HEK293 (cell line): ENCODE measurements at regions not wholly inside any gene's neighbourhood (a gene's known extent, or its start where the extent isn't known, plus 50 kb on each side); places are given as distances from the start of the nearest gene placed in this dataset.

Experiments
- BCL6B ChIP-seq: fragments of 450-650 bp; formaldehyde crosslinking; IDR thresholded peaks from 2 replicates; pipeline ENCODE4 v1.5.1; 2017; ENCODE audit warnings: missing biosample characterization, missing genetic modification characterization
- CTCF ChIP-seq: fragments of 450-650 bp; formaldehyde crosslinking; IDR thresholded peaks from 2 replicates; pipeline ENCODE4 v1.5.1; 2016; ENCODE audit warnings: missing biosample characterization, missing genetic modification characterization
- FEZF1 ChIP-seq: fragments of 450-650 bp; formaldehyde crosslinking; IDR thresholded peaks from 2 replicates; pipeline ENCODE4 v1.5.1; 2016; ENCODE audit warnings: missing biosample characterization, missing genetic modification characterization
- INSM2 ChIP-seq: fragments of 450-650 bp; formaldehyde crosslinking; IDR thresholded peaks from 2 replicates; pipeline ENCODE4 v1.5.1; 2016; ENCODE audit warnings: missing biosample characterization, missing genetic modification characterization
- MEIS1 ChIP-seq: sonication (generic); formaldehyde crosslinking; IDR thresholded peaks from 2 replicates; pipeline ENCODE4 v1.8.1; 2022; ENCODE audit warnings: missing genetic modification reagents, mild to moderate bottlenecking, borderline replicate concordance
- PRDM1 ChIP-seq: fragments of 450-650 bp; formaldehyde crosslinking; IDR thresholded peaks from 2 replicates; pipeline ENCODE4; 2016; ENCODE audit warnings: missing biosample characterization, missing genetic modification characterization
- TSHZ1 ChIP-seq: fragments of 450-650 bp; formaldehyde crosslinking; IDR thresholded peaks from 2 replicates; pipeline ENCODE4 v1.5.1; 2016; ENCODE audit warnings: missing biosample characterization, missing genetic modification characterization, borderline replicate concordance
- ZBTB7A ChIP-seq: fragments of 450-650 bp; formaldehyde crosslinking; IDR thresholded peaks from 2 replicates; pipeline ENCODE4 v1.5.1; 2016; ENCODE audit warnings: low read depth, missing biosample characterization, missing genetic modification characterization
- ZEB2 ChIP-seq: fragments of 450-650 bp; formaldehyde crosslinking; IDR thresholded peaks from 2 replicates; pipeline ENCODE4 v1.5.1; 2016; ENCODE audit warnings: missing biosample characterization, missing genetic modification characterization
- ZNF155 ChIP-seq: fragments of 450-650 bp; formaldehyde crosslinking; IDR thresholded peaks from 2 replicates; pipeline ENCODE4 v1.5.1; 2016; ENCODE audit warnings: missing biosample characterization, missing genetic modification characterization
- ZNF18 ChIP-seq: fragments of 450-650 bp; formaldehyde crosslinking; IDR thresholded peaks from 2 replicates; pipeline ENCODE4 v1.5.1; 2016; ENCODE audit warnings: missing biosample characterization, missing genetic modification characterization
- ZNF184 ChIP-seq: fragments of 450-650 bp; IDR thresholded peaks from 2 replicates; pipeline ENCODE4 v1.5.1; 2018; ENCODE audit warnings: missing biosample characterization, mild to moderate bottlenecking, missing genetic modification characterization
- ZNF211 ChIP-seq: fragments of 450-650 bp; formaldehyde crosslinking; IDR thresholded peaks from 2 replicates; pipeline ENCODE4 v1.5.1; 2016; ENCODE audit warnings: low read depth, missing biosample characterization, missing genetic modification characterization
- ZNF223 ChIP-seq: fragments of 450-650 bp; formaldehyde crosslinking; IDR thresholded peaks from 2 replicates; pipeline ENCODE4 v1.5.1; 2016; ENCODE audit warnings: missing biosample characterization, missing genetic modification characterization
- ZNF26 ChIP-seq: fragments of 450-650 bp; formaldehyde crosslinking; IDR thresholded peaks from 2 replicates; pipeline ENCODE4 v1.5.1; 2016; ENCODE audit warnings: missing biosample characterization, missing genetic modification characterization
- ZNF274 ChIP-seq, 2 experiments: fragments of 200-500 bp in 1 of 2; fragments of 450-650 bp in 1 of 2; sonication (Bioruptor generic) in 1 of 2; formaldehyde crosslinking in 1 of 2; IDR thresholded peaks; 2 replicates each; pipeline versions ENCODE4 v1.5.1 to v1.6.1; 2014 to 2016; ENCODE audit warnings: borderline replicate concordance in 1 of 2, inconsistent platforms in 1 of 2, low read length in 1 of 2, missing biosample characterization in 1 of 2, missing genetic modification characterization in 1 of 2
- ZNF362 ChIP-seq: fragments of 450-650 bp; formaldehyde crosslinking; IDR thresholded peaks from 2 replicates; pipeline ENCODE4 v1.5.1; 2016; ENCODE audit warnings: missing biosample characterization, missing genetic modification characterization
- ZNF426 ChIP-seq: fragments of 450-650 bp; formaldehyde crosslinking; IDR thresholded peaks from 2 replicates; pipeline ENCODE4 v1.5.1; 2017; ENCODE audit warnings: missing biosample characterization, missing genetic modification characterization, mild to moderate bottlenecking, inconsistent platforms, moderate library complexity
- ZNF473 ChIP-seq: fragments of 450-650 bp; formaldehyde crosslinking; IDR thresholded peaks from 2 replicates; pipeline ENCODE4 v1.5.1; 2017; ENCODE audit warnings: missing biosample characterization, missing genetic modification characterization
- ZNF501 ChIP-seq: fragments of 450-650 bp; formaldehyde crosslinking; IDR thresholded peaks from 2 replicates; pipeline ENCODE4 v1.5.1; 2016; ENCODE audit warnings: missing biosample characterization, missing genetic modification characterization
- ZNF561 ChIP-seq: fragments of 450-650 bp; IDR thresholded peaks from 2 replicates; pipeline ENCODE4 v1.5.1; 2018; ENCODE audit warnings: missing biosample characterization, missing genetic modification characterization, borderline replicate concordance
- ZNF580 ChIP-seq: fragments of 450-650 bp; formaldehyde crosslinking; IDR thresholded peaks from 2 replicates; pipeline ENCODE4 v1.5.1; 2016; ENCODE audit warnings: missing biosample characterization, missing genetic modification characterization
- ZNF610 ChIP-seq: fragments of 450-650 bp; formaldehyde crosslinking; IDR thresholded peaks from 2 replicates; pipeline ENCODE4 v1.5.1; 2016; ENCODE audit warnings: missing biosample characterization, missing genetic modification characterization, borderline replicate concordance
- ZNF629 ChIP-seq: fragments of 450-650 bp; formaldehyde crosslinking; IDR thresholded peaks from 2 replicates; pipeline ENCODE4 v1.5.1; 2017; ENCODE audit warnings: missing biosample characterization, missing genetic modification characterization
- ZNF670 ChIP-seq: fragments of 450-650 bp; formaldehyde crosslinking; IDR thresholded peaks from 2 replicates; pipeline ENCODE4 v1.5.1; 2016; ENCODE audit warnings: missing biosample characterization, missing genetic modification characterization, low read depth
- ZNF768 ChIP-seq: fragments of 450-650 bp; formaldehyde crosslinking; IDR thresholded peaks from 2 replicates; pipeline ENCODE4 v1.5.1; 2018; ENCODE audit warnings: missing biosample characterization, mild to moderate bottlenecking, missing genetic modification characterization

- TF ChIP-seq ZNF274 (IDR thresholded peaks at IDR 0.05; ENCODE audit: low read length) (no peak), ZNF274 (tag by site-specific recombination; IDR thresholded peaks at IDR 0.05; ENCODE audit: borderline replicate concordance) (no peak), ZNF580 (tag by site-specific recombination) (no peak), MEIS1 (CRISPR knock-in tag) (no peak), ZNF561 (tag by site-specific recombination) (0 out of 2 replicates have a peak, but pooled peaks have one; percentile 49), ZNF426 (tag by site-specific recombination) (no peak), ZNF670 (no peak), ZNF610 (tag by site-specific recombination) (no peak), ZNF473 (tag by site-specific recombination) (no peak), PRDM1 (tag by site-specific recombination) (no peak), ZNF629 (no peak), ZNF211 (tag by site-specific recombination) (no peak), ZNF184 (tag by site-specific recombination) (no peak), ZNF223 (tag by site-specific recombination) (no peak), TSHZ1 (no peak), ZNF26 (tag by site-specific recombination) (no peak), BCL6B (tag by site-specific recombination) (no peak), ZNF18 (0 out of 2 replicates have a peak, but pooled peaks have one; percentile 28), CTCF (tag by site-specific recombination) (no peak), FEZF1 (tag by site-specific recombination) (peak; percentile 89), ZNF501 (tag by site-specific recombination) (no peak), ZNF155 (tag by site-specific recombination) (no peak), ZNF362 (tag by site-specific recombination) (peak; percentile 86), ZNF768 (tag by site-specific recombination) (no peak), ZBTB7A (tag by site-specific recombination) (no peak), INSM2 (tag by site-specific recombination) (peak; percentile 68), ZEB2 (tag by site-specific recombination) (peak; percentile 50; the same call in 1 of the 2 replicates)
These were observed 411.7 kb upstream of the MKI67 start (continued) for GRCh38 chr10:128537834-128538330.
